ENCODE measurements at regions not wholly inside any gene's neighbourhood (a gene's known extent, or its start where the extent isn't known, plus 50 kb on each side); places are given as distances from the start of the nearest gene placed in this dataset.

DNA sequence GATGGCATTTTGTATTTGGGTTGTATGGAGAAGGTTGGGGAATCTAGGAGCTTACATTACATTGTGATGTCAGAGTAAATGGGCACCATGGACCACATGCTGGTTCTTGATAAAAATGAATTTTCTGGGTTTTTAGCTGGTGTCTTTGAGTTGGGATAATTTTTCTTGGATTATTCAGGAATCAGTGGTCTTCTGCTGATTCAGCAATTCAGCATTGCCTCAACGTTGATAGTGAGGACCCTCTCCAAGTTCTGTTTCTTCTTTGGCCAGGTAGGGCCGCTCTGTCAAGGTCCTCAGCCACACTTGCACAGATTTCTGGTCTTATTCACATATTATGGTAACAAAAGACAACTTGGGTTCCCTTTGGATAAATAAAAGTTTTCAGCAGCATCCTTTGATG lies 312.0 kb upstream of the TPK1 start:
- Histone ChIP-seq H3K9me3 (ENCODE audit: severe bottlenecking) (no peaks in the 10 kb centered on the region), H3K27ac (no peak overlapping the region), H3K36me3 (no peaks in the 10 kb centered on the region), H3K27me3 (ENCODE audit: insufficient read depth, low read depth, severe bottlenecking) (no peaks in the 10 kb centered on the region), H3K4me3 (ENCODE audit: low read depth, low read length) (no peak overlapping the region)
- TF ChIP-seq, protein P1, sequence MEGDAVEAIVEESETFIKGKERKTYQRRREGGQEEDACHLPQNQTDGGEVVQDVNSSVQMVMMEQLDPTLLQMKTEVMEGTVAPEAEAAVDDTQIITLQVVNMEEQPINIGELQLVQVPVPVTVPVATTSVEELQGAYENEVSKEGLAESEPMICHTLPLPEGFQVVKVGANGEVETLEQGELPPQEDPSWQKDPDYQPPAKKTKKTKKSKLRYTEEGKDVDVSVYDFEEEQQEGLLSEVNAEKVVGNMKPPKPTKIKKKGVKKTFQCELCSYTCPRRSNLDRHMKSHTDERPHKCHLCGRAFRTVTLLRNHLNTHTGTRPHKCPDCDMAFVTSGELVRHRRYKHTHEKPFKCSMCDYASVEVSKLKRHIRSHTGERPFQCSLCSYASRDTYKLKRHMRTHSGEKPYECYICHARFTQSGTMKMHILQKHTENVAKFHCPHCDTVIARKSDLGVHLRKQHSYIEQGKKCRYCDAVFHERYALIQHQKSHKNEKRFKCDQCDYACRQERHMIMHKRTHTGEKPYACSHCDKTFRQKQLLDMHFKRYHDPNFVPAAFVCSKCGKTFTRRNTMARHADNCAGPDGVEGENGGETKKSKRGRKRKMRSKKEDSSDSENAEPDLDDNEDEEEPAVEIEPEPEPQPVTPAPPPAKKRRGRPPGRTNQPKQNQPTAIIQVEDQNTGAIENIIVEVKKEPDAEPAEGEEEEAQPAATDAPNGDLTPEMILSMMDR (IDR thresholded peaks at IDR 0.05; ENCODE audit: low read depth, low read length): no peak
- no peak for DNase-seq

DNA sequence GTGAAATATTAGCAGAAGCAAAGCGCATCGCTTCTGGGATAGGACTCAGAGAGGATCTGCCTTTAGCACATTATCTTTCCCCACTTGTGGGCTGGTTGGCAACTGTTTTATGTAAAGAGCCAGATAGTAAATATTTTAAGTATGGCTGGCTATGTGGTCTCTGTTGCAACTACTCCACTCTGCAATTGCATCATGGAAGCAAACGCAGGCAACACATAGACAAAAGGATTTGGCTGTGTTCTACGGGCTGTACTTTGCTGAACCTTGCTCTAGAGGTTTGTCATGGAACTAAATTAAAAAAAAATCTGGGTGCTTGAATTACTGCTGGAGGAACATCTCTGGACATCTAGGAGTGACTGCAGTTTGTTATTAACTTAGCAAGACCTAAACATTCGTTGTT lies 307.8 kb upstream of the TPK1 start:
- DNase-seq: no peak
- no peak overlapping the region for H3K27ac ChIP-seq
- H3K36me3 ChIP-seq: no peaks in the 10 kb centered on the region
- H3K27me3 ChIP-seq (ENCODE audit: insufficient read depth, low read depth, severe bottlenecking): no peaks in the 10 kb centered on the region
- no peaks in the 10 kb centered on the region for H3K9me3 ChIP-seq (ENCODE audit: severe bottlenecking)
- H3K4me3 ChIP-seq (ENCODE audit: low read depth, low read length): no peak overlapping the region
- TF ChIP-seq, protein P1 (IDR thresholded peaks at IDR 0.05; ENCODE audit: low read depth, low read length): no peak

DNA sequence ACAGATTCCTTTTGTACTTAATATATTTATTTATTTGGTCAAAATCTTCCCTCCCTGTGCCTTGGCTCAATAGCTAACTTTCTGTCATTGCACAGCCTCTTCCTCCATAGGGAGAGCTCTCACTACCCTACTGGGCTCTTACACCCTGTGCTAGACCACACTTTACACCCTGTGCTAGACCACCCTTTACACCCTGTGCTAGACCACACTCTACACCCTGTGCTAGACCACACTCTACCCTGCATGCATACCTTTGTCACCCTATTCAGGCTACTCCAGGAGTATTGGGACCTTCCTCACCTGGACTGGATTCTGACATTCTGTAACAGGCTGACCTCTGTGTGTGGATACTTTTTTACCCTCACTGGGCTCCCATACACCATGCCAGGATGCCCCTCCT lies 298.5 kb upstream of the TPK1 start:
- H3K9me3 ChIP-seq (ENCODE audit: severe bottlenecking): no peaks in the 10 kb centered on the region
- no peak overlapping the region for H3K4me3 ChIP-seq (ENCODE audit: low read depth, low read length)
- no peaks in the 10 kb centered on the region for H3K27me3 ChIP-seq (ENCODE audit: insufficient read depth, low read depth, severe bottlenecking)
- H3K36me3 ChIP-seq: no peaks in the 10 kb centered on the region
- no peak overlapping the region for H3K27ac ChIP-seq
- TF ChIP-seq, protein P1 (IDR thresholded peaks at IDR 0.05; ENCODE audit: low read depth, low read length): no peak
- no peak for DNase-seq

DNA sequence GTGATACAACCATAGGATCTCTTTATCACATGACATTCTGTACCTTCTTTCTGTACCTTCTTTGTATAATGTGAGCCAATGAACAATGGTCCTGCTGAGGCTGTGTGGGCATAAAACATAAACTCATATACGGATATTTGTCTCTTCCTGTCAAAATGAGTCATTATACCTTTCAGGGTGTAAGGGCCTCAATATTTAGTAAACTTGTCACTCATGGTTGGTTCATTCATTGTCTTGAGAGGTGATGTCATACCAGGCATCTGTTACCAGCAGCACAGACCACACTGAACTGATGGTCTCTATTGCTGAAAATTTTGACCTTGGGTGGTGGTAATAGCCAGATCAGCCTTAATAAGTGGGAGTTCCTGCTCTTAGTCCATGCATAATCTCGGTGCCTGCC lies 287.6 kb upstream of the TPK1 start:
- Histone ChIP-seq H3K36me3 (no peaks in the 10 kb centered on the region), H3K27ac (no peak overlapping the region), H3K9me3 (ENCODE audit: severe bottlenecking) (no peaks in the 10 kb centered on the region), H3K27me3 (ENCODE audit: insufficient read depth, low read depth, severe bottlenecking) (no peaks in the 10 kb centered on the region), H3K4me3 (ENCODE audit: low read depth, low read length) (no peak overlapping the region)
- TF ChIP-seq, protein P1 (IDR thresholded peaks at IDR 0.05; ENCODE audit: low read depth, low read length): no peak
- DNase-seq: no peak

DNA sequence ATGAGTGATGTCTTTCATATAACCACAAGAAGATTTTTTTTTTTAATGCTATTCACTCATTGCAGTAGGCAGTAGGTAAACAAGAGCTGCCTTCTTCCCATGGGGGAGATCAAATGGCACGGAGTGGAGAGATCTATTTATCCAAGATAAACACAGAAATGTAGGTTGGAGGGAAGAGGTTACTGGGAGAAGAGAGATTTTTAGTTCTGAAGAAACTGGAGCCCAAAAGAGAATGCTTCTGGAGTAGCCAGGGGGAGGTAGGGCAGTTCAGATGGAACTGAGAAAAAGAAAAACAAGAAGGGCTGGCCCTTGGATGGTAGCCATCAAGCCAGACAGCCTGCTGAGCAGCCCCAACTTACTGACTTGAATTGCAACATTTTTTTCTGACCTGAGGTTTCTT lies 270.1 kb upstream of the TPK1 start:
- Histone ChIP-seq H3K27ac (no peak overlapping the region), H3K27me3 (ENCODE audit: insufficient read depth, low read depth, severe bottlenecking) (no peaks in the 10 kb centered on the region), H3K36me3 (no peaks in the 10 kb centered on the region), H3K9me3 (ENCODE audit: severe bottlenecking) (no peaks in the 10 kb centered on the region), H3K4me3 (ENCODE audit: low read depth, low read length) (no peak overlapping the region)
- DNase-seq: no peak
- TF ChIP-seq, protein P1 (IDR thresholded peaks at IDR 0.05; ENCODE audit: low read depth, low read length): no peak

DNA sequence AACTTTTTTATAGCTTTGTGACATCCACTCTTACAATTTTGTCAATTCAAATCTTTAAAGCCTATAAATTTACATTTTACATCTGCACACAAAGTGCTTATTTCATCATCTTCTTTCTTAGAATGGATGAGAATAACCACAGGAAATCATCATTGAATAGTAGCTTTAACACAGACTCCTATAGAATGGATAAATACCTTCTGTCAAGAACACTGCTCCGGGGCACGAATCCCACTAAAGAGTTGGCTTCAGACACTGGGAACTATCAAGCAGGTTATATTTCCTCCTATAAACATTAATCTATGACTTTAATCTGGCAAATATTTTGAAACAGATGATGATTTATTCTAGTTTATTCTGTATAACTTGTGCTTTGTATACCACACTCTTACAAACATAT lies 269.7 kb upstream of the TPK1 start:
- no peak overlapping the region for H3K27ac ChIP-seq
- no peak overlapping the region for H3K4me3 ChIP-seq (ENCODE audit: low read depth, low read length)
- no peaks in the 10 kb centered on the region for H3K9me3 ChIP-seq (ENCODE audit: severe bottlenecking)
- DNase-seq: no peak
- H3K27me3 ChIP-seq (ENCODE audit: insufficient read depth, low read depth, severe bottlenecking): no peaks in the 10 kb centered on the region
- TF ChIP-seq, protein P1 (IDR thresholded peaks at IDR 0.05; ENCODE audit: low read depth, low read length): no peak
- H3K36me3 ChIP-seq: no peaks in the 10 kb centered on the region

Measured in WERI-Rb-1 (cell line).